Naive thymus-derived CD4-positive, alpha-beta T cell (primary cell): ENCODE measurements at regions not wholly inside any gene's neighbourhood (a gene's known extent, or its start where the extent isn't known, plus 50 kb on each side); places are given as distances from the start of the nearest gene placed in this dataset.

ENCODE experiments used
- ATAC-seq: fragments of 150-1000 bp; cut with Tn5 transposase; 2 replicates; pipeline ENCODE4 v1.10.0; 2021; ENCODE audit warnings: mild to moderate bottlenecking, moderate library complexity
- CTCF ChIA-PET: fragments of 350-600 bp; sonication (Branson Sonifier 250); formaldehyde crosslinking; loops from one replicate; lab custom pipeline; 2021; ENCODE audit warnings: antibody characterized with exemption; lab: Charles Lee
- POLR2A ChIA-PET: fragments of 350-600 bp; sonication (Branson Sonifier 250); formaldehyde crosslinking; loops from one replicate; lab custom pipeline; 2021; ENCODE audit warnings: antibody characterized with exemption, inconsistent platforms; lab: Charles Lee
- DNase-seq, 9 donors: peaks; one replicate each; pipeline versions ENCODE4 v3.0.0 to v3.0.0-alpha.2; 2020 to 2022; ENCODE audit warnings: mixed read lengths in 1 of 9
- H3K27ac ChIP-seq: one replicate; pipeline ENCODE4 v1.7.0; 2013; ENCODE audit warnings: mild to moderate bottlenecking, low read depth, low read length, moderate library complexity
- H3K27me3 ChIP-seq, 2 donors: one replicate each; pipeline ENCODE4 v1.7.0; 2013; ENCODE audit warnings: low read length in 2 of 2, mild to moderate bottlenecking in 2 of 2, moderate library complexity in 2 of 2; ENCODE audit not compliant: control insufficient read depth in 2 of 2, insufficient read depth in 2 of 2
- H3K36me3 ChIP-seq, 3 experiments: 1 replicate in 2 of 3; 2 replicates in 1 of 3; pipeline ENCODE4 v1.7.0; 2013; ENCODE audit warnings: low read length in 3 of 3, mild to moderate bottlenecking in 3 of 3, moderate library complexity in 1 of 3; ENCODE audit not compliant: insufficient read depth in 3 of 3, control insufficient read depth in 2 of 3
- H3K4me1 ChIP-seq, 2 donors: one replicate each; pipeline ENCODE4 v1.7.0; 2013; ENCODE audit warnings: low read length in 2 of 2, mild to moderate bottlenecking in 2 of 2, moderate library complexity in 1 of 2; ENCODE audit not compliant: control insufficient read depth in 2 of 2, insufficient read depth in 2 of 2
- H3K4me3 ChIP-seq: 2 replicates; pipeline ENCODE4 v1.7.0; 2013; ENCODE audit warnings: mild to moderate bottlenecking, low read length
- H3K9me3 ChIP-seq, 3 experiments: 1 replicate in 2 of 3; 2 replicates in 1 of 3; pipeline ENCODE4 v1.7.0; 2013; ENCODE audit warnings: low read length in 3 of 3; ENCODE audit not compliant: control insufficient read depth in 2 of 3
- H3K27ac Mint-ChIP-seq, 9 donors: one replicate each; pipeline ENCODE4 v1.8.0; 2020 to 2022; ENCODE audit warnings: mixed read lengths in 9 of 9, mild to moderate bottlenecking in 8 of 9, moderate library complexity in 5 of 9, inconsistent platforms in 2 of 9
- H3K27me3 Mint-ChIP-seq, 5 donors: one replicate each; pipeline ENCODE4 v1.8.0; 2021 to 2022; ENCODE audit warnings: mixed read lengths in 5 of 5, mild to moderate bottlenecking in 1 of 5
- H3K36me3 Mint-ChIP-seq, 5 donors: one replicate each; pipeline ENCODE4 v1.8.0; 2020 to 2022; ENCODE audit warnings: mixed read lengths in 5 of 5, mild to moderate bottlenecking in 3 of 5, inconsistent platforms in 1 of 5
- H3K4me1 Mint-ChIP-seq, 7 donors: one replicate each; pipeline ENCODE4 v1.8.0; 2020 to 2022; ENCODE audit warnings: mixed read lengths in 7 of 7, mild to moderate bottlenecking in 3 of 7, inconsistent platforms in 1 of 7
- H3K4me3 Mint-ChIP-seq, 10 donors: one replicate each; pipeline ENCODE4 v1.8.0; 2020 to 2022; ENCODE audit warnings: mild to moderate bottlenecking in 10 of 10, mixed read lengths in 10 of 10, moderate library complexity in 6 of 10, inconsistent platforms in 2 of 10
- H3K9me3 Mint-ChIP-seq, 11 donors: one replicate each; pipeline ENCODE4 v1.8.0; 2020 to 2022; ENCODE audit warnings: mixed read lengths in 11 of 11, mild to moderate bottlenecking in 4 of 11, inconsistent platforms in 1 of 11, moderate library complexity in 1 of 11
- intact Hi-C, 2 donors: fragments of 100-400 bp; cut with micrococcal nuclease; formaldehyde crosslinking; loops; one replicate each; pipeline ENCODE4 v1.15.1; 2023

DNA sequence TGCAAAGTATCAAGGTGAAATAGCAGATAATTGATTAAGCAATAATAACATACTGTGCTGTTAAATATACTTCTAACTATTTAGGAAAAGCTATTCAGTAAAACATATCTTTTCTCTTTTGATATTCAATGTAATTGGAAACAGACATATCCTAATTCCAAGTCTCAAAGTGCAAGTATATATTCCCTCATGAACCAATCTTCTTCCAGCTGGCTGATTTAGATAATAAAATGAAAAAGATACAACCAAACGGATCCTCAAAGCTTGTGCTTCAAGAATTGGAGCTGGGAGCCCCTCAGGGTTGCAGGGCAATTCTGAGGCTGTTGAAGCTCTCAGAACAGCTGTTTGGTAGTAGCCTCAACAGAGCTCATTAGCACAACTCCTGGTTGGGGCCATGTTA is 236.6 kb downstream of the ZIC1 start:
- no peak overlapping the region for H3K27ac Mint-ChIP-seq
- intact Hi-C loops = no loop called here

DNA sequence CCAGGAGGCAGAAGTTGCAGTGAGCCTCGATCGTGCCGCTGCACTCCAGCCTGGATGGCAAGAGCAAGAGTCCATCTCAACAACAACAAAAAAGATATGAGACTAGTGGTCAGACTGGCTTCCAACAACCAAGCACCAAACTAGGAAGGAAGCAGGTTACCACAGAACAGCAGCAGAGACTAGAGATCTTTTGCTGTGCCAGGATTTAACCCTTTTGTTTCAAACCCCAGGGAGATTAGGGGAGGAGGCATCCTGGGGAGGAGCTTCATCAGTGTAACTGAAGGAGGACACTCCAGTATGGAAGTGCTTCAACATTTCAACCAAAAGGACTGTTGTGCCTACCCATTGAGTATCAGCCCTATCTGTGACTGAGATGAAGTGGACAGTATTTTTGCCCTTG is 240.3 kb downstream of the ZIC1 start:
- ATAC-seq (no peak), DNase-seq (no peak)
- CTCF ChIA-PET = no interaction called here
- Mint-ChIP-seq H3K9me3 (peaks cover 0 to 15% (median 0%) of the 10 kb centered on the region in 11 donors), H3K36me3 (no peaks in the 10 kb centered on the region), H3K4me3 (no peak overlapping the region), H3K27ac (no peak overlapping the region), H3K4me1 (no peaks in the 10 kb centered on the region), H3K27me3 (no peaks in the 10 kb centered on the region)
- Histone ChIP-seq H3K27me3 (no peaks in the 10 kb centered on the region), H3K27ac (no peak overlapping the region), H3K4me3 (no peak overlapping the region), H3K4me1 (no peaks in the 10 kb centered on the region), H3K9me3 (no peaks in the 10 kb centered on the region), H3K36me3 (no peaks in the 10 kb centered on the region)
- intact Hi-C loops = no loop called here
- POLR2A ChIA-PET = no interaction called here

More for the DNA sequence above, 236.6 kb downstream of the ZIC1 start:
- H3K4me3 ChIP-seq = no peak overlapping the region
- H3K9me3 ChIP-seq = no peaks in the 10 kb centered on the region
- no peak overlapping the region for H3K4me3 Mint-ChIP-seq
- CTCF ChIA-PET = no interaction called here
- H3K36me3 ChIP-seq = no peaks in the 10 kb centered on the region
- no peaks in the 10 kb centered on the region for H3K4me1 ChIP-seq
- DNase-seq (no peak), ATAC-seq (no peak)
- H3K27ac ChIP-seq = no peak overlapping the region
- no peaks in the 10 kb centered on the region for H3K27me3 Mint-ChIP-seq
- no peaks in the 10 kb centered on the region for H3K27me3 ChIP-seq
- no peaks in the 10 kb centered on the region for H3K4me1 Mint-ChIP-seq
- H3K9me3 Mint-ChIP-seq = peaks cover 0 to 12% (median 2%) of the 10 kb centered on the region in 11 donors
- no peaks in the 10 kb centered on the region for H3K36me3 Mint-ChIP-seq
- POLR2A ChIA-PET = no interaction called here

DNA sequence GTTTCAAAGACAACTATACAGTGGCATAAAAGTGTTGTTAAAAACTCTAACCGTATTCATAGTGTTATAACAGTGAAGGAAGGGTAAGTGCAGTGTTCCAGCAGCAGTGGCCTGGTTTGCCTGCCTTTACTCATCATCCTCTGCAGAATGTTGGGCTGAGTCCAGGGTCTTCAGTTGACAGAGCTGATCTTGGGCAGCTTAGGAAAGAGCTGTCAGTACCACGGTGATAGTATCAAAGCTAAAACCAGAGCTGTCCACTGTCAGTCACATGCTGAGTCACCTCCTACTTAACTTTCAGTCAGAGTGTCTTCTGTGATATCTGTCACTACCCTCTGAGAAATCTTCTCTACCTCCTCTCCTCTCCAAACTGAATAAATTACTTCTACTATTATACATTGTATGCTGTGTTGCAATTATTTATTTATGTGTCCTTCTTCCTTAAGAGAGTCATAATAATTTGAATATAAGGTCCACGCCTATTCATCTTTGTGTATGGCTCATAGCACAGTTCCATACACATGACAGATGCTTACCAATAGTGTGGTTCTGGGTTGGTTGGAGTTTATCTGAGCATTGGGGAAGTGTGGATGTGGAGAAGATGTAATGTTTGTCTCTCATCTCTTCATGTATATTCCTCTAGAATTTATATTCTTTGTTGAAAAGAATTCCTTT is 242.1 kb downstream of the ZIC1 start:
- H3K9me3 ChIP-seq = no peaks in the 10 kb centered on the region
- ChIA-PET CTCF (no interaction called here), POLR2A (no interaction called here)
- no peak for DNase-seq
- Mint-ChIP-seq H3K4me3 (no peak overlapping the region), H3K36me3 (no peaks in the 10 kb centered on the region), H3K9me3 (peaks cover 0 to 11% (median 0%) of the 10 kb centered on the region in 11 donors), H3K27ac (no peak overlapping the region), H3K27me3 (no peaks in the 10 kb centered on the region), H3K4me1 (no peaks in the 10 kb centered on the region)
- no peaks in the 10 kb centered on the region for H3K4me1 ChIP-seq
- H3K27me3 ChIP-seq = no peaks in the 10 kb centered on the region
- no peaks in the 10 kb centered on the region for H3K36me3 ChIP-seq
- no peak overlapping the region for H3K4me3 ChIP-seq
- intact Hi-C loops = no loop called here
- ATAC-seq = no peak
- H3K27ac ChIP-seq = no peak overlapping the region

DNA sequence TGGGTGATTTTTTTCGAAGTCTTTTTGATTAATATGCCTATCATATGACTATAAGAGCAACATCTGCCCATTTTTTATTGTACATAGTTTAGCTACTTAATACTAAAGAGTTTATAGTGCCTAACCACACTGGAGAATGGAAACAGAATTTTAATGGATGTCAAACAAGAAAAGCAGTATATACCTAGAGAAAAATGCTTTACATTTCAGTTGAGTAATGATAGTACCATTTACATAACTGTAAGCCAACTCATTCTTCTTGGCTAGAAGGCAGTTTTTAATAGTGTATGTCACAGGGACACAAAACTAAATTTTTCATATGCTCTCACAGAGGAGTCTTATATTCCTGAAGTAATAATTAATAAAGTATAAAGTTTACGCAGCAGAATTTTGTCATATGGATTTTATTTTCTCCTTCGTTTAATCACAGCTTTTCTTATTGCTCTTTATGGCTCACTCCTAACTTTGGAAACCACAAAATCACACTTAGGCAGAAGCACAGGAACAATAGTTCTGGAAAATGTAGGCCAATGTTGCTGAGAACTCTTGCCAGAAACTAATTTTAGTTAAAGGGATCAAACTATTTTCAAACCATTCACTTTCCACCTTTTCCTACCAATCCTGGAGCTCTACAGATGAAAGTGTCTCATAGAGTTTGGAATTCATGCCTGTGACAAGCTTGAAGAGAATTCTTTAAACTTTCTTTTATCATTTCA is 243.6 kb downstream of the ZIC1 start:
- Histone ChIP-seq H3K4me3 (no peak overlapping the region), H3K36me3 (no peaks in the 10 kb centered on the region), H3K4me1 (no peaks in the 10 kb centered on the region), H3K27me3 (no peaks in the 10 kb centered on the region), H3K27ac (no peak overlapping the region), H3K9me3 (no peaks in the 10 kb centered on the region)
- Mint-ChIP-seq H3K4me3 (no peak overlapping the region), H3K4me1 (no peaks in the 10 kb centered on the region), H3K36me3 (no peaks in the 10 kb centered on the region), H3K27me3 (no peaks in the 10 kb centered on the region), H3K9me3 (peaks cover 0 to 9% (median 1%) of the 10 kb centered on the region in 11 donors), H3K27ac (no peak overlapping the region)
- DNase-seq (no peak), ATAC-seq (no peak)
- ChIA-PET CTCF (no interaction called here), POLR2A (no interaction called here)
- intact Hi-C loops = no loop called here

DNA sequence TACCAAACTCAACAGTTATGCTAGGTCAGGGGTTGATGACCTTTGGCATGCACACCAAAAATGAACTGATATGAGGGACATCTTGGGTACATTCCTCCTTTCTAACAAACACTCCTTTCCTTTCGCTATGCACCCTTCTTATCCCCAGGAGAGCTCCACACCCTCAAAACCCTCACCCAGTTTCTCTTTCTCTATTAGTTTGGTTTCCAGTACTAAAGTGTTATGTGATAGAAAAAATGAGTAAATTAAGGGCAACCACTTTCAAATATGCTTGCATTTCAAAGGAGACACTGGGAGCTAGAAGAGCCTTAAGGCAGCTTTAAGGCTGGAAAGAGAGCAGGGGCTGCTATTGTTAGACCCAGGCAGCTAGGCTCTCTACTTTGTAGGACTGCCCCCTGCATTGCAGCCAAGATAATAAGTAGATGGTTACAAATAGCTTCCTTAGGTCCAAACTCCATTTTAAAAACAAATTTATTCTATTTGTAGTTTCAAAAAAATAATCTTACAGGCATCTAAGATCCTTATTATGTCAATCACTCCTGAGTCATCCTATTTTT is 244.3 kb downstream of the ZIC1 start:
- no peak overlapping the region for H3K27ac ChIP-seq
- no peaks in the 10 kb centered on the region for H3K27me3 ChIP-seq
- Mint-ChIP-seq H3K27me3 (no peaks in the 10 kb centered on the region), H3K36me3 (no peaks in the 10 kb centered on the region), H3K4me3 (no peak overlapping the region), H3K9me3 (peaks cover 0 to 9% (median 1%) of the 10 kb centered on the region in 11 donors), H3K27ac (no peak overlapping the region), H3K4me1 (no peaks in the 10 kb centered on the region)
- CTCF ChIA-PET = no interaction called here
- intact Hi-C loops = no loop called here
- POLR2A ChIA-PET = no interaction called here
- H3K4me3 ChIP-seq = no peak overlapping the region
- H3K9me3 ChIP-seq = no peaks in the 10 kb centered on the region
- no peaks in the 10 kb centered on the region for H3K4me1 ChIP-seq
- no peaks in the 10 kb centered on the region for H3K36me3 ChIP-seq
- DNase-seq (no peak), ATAC-seq (no peak)

DNA sequence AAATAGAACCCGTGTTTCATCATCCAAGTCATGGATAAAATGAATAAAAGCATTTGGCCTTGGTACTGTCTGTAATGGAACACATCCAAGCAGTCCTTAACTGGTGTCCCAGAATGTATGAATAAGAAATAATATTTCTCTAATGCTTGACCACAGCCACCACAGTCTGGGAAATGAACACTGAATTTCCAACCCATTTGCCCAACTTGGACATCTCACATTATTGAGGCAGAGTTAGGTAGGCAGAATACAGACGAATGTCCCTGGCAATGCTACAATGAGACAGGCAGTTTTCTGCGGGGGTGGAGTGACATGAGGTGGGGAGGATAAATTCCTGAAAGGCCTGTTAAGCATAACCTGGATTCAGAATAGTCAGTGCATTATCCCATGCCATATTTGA is 245.7 kb downstream of the ZIC1 start:
- ATAC-seq (no peak), DNase-seq (no peak)
- H3K36me3 ChIP-seq = no peaks in the 10 kb centered on the region
- no peaks in the 10 kb centered on the region for H3K9me3 ChIP-seq
- ChIA-PET POLR2A (no interaction called here), CTCF (no interaction called here)
- Mint-ChIP-seq H3K27ac (no peak overlapping the region), H3K4me3 (no peak overlapping the region), H3K27me3 (no peaks in the 10 kb centered on the region), H3K36me3 (no peaks in the 10 kb centered on the region), H3K9me3 (peaks cover 0 to 9% (median 1%) of the 10 kb centered on the region in 11 donors), H3K4me1 (no peaks in the 10 kb centered on the region)
- H3K27ac ChIP-seq = no peak overlapping the region
- no peaks in the 10 kb centered on the region for H3K27me3 ChIP-seq
- no peaks in the 10 kb centered on the region for H3K4me1 ChIP-seq
- H3K4me3 ChIP-seq = no peak overlapping the region
- intact Hi-C loops = no loop called here

DNA sequence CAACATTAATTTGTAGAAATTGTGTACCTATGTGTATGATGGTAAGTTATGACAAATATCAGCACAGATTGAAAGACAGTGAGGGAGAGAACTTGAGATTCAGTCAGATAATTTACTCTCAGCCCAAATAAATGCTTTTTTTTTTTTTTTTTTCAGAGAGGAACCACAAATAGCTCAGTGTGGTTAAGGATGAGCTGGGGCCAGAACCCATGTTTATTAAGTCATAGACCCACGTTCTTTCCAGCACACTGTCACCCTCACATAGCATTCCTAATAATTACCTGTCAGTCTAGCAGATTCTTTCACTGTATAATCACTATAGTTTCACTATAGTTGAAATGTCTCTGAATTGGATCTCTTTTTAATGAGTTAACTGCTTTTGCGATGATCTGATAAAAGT is 246.1 kb downstream of the ZIC1 start:
- Histone ChIP-seq H3K4me3 (no peak overlapping the region), H3K27ac (no peak overlapping the region), H3K27me3 (no peaks in the 10 kb centered on the region), H3K4me1 (no peaks in the 10 kb centered on the region), H3K9me3 (no peaks in the 10 kb centered on the region), H3K36me3 (no peaks in the 10 kb centered on the region)
- ATAC-seq (no peak), DNase-seq (no peak)
- intact Hi-C loops = no loop called here
- H3K27me3 Mint-ChIP-seq = no peaks in the 10 kb centered on the region
- ChIA-PET CTCF (no interaction called here), POLR2A (no interaction called here)
- H3K27ac Mint-ChIP-seq = no peak overlapping the region
- H3K36me3 Mint-ChIP-seq = no peaks in the 10 kb centered on the region
- no peak overlapping the region for H3K4me3 Mint-ChIP-seq
- peaks cover 0 to 9% (median 1%) of the 10 kb centered on the region in 11 donors for H3K9me3 Mint-ChIP-seq
- H3K4me1 Mint-ChIP-seq = no peaks in the 10 kb centered on the region
